Neural crest cell (in vitro differentiated cells): ENCODE measurements at regions not wholly inside any gene's neighbourhood (a gene's known extent, or its start where the extent isn't known, plus 50 kb on each side); places are given as distances from the start of the nearest gene placed in this dataset.

Experiments
- DNase-seq: peaks from one replicate; pipeline ENCODE4 v3.0.0; 2021; ENCODE audit warnings: low read depth, mixed read lengths, low spot score
- H3K27ac Mint-ChIP-seq: one replicate; pipeline ENCODE4 v1.8.0; 2021; ENCODE audit warnings: mild to moderate bottlenecking, mixed read lengths; ENCODE audit not compliant: unreplicated experiment
- H3K27me3 Mint-ChIP-seq: 2 replicates; pipeline ENCODE4 v1.8.0; 2021; ENCODE audit warnings: low read depth, mild to moderate bottlenecking, mixed read lengths
- H3K36me3 Mint-ChIP-seq: 2 replicates; pipeline ENCODE4 v1.8.0; 2021; ENCODE audit warnings: low read depth, mild to moderate bottlenecking, mixed read lengths
- H3K4me1 Mint-ChIP-seq: 2 replicates; pipeline ENCODE4 v1.8.0; 2021; ENCODE audit warnings: mixed read lengths
- H3K4me3 Mint-ChIP-seq: one replicate; pipeline ENCODE4 v1.8.0; 2021; ENCODE audit warnings: mild to moderate bottlenecking, mixed read lengths
- H3K9me3 Mint-ChIP-seq: 2 replicates; pipeline ENCODE4 v1.8.0; 2021; ENCODE audit warnings: mixed read lengths
- CTCF ChIP-seq: fragments of 200-600 bp; sonication (generic); conservative IDR thresholded peaks from 2 replicates; pipeline ENCODE4 v1.5.0; 2021; ENCODE audit warnings: antibody characterized with exemption, mild to moderate bottlenecking

GRCh38 chr1:70490153-70490552, 79.1 kb downstream of the CTH start:
- DNase-seq: no peak
- Mint-ChIP-seq H3K4me1 (no peaks in the 10 kb centered on the region), H3K27ac (no peak overlapping the region), H3K4me3 (no peak overlapping the region), H3K36me3 (no peaks in the 10 kb centered on the region), H3K9me3 (peaks cover 5% of the 10 kb centered on the region), H3K27me3 (no peaks in the 10 kb centered on the region)
- TF ChIP-seq CTCF: no peak

GRCh38 chr1:70495370-70495769, 84.3 kb downstream of the CTH start:
- Mint-ChIP-seq H3K4me3 (no peak overlapping the region), H3K27me3 (no peaks in the 10 kb centered on the region), H3K36me3 (no peaks in the 10 kb centered on the region), H3K27ac (no peak overlapping the region), H3K9me3 (peaks cover 5% of the 10 kb centered on the region), H3K4me1 (no peaks in the 10 kb centered on the region)
- no peak for TF ChIP-seq CTCF
- DNase-seq: no peak

GRCh38 chr1:70496181-70496580, 85.1 kb downstream of the CTH start:
- no peak for TF ChIP-seq CTCF
- no peak overlapping the region for H3K4me3 Mint-ChIP-seq
- H3K36me3 Mint-ChIP-seq: no peaks in the 10 kb centered on the region
- DNase-seq: no peak
- H3K9me3 Mint-ChIP-seq: no peaks in the 10 kb centered on the region
- no peaks in the 10 kb centered on the region for H3K27me3 Mint-ChIP-seq
- H3K27ac Mint-ChIP-seq: no peak overlapping the region
- H3K4me1 Mint-ChIP-seq: no peaks in the 10 kb centered on the region

GRCh38 chr1:70497152-70497551, 86.1 kb downstream of the CTH start:
- H3K4me1 Mint-ChIP-seq: no peaks in the 10 kb centered on the region
- H3K9me3 Mint-ChIP-seq: no peaks in the 10 kb centered on the region
- no peak overlapping the region for H3K27ac Mint-ChIP-seq
- DNase-seq: no peak
- no peak overlapping the region for H3K4me3 Mint-ChIP-seq
- TF ChIP-seq CTCF: no peak
- no peaks in the 10 kb centered on the region for H3K27me3 Mint-ChIP-seq
- H3K36me3 Mint-ChIP-seq: no peaks in the 10 kb centered on the region

- no peaks in the 10 kb centered on the region for H3K27me3 Mint-ChIP-seq
- H3K36me3 Mint-ChIP-seq: no peaks in the 10 kb centered on the region
- H3K9me3 Mint-ChIP-seq: no peaks in the 10 kb centered on the region
Observed at GRCh38 chr1:70498666-70499065, 87.6 kb downstream of the CTH start.

More at GRCh38 chr1:70498666-70499065, 87.6 kb downstream of the CTH start:
- no peak for DNase-seq
- no peak for TF ChIP-seq CTCF
- Mint-ChIP-seq H3K27ac (no peak overlapping the region), H3K4me1 (no peaks in the 10 kb centered on the region), H3K4me3 (no peak overlapping the region)
